ENCODE measurements at regions not wholly inside any gene's neighbourhood (a gene's known extent, or its start where the extent isn't known, plus 50 kb on each side); places are given as distances from the start of the nearest gene placed in this dataset.

DNA sequence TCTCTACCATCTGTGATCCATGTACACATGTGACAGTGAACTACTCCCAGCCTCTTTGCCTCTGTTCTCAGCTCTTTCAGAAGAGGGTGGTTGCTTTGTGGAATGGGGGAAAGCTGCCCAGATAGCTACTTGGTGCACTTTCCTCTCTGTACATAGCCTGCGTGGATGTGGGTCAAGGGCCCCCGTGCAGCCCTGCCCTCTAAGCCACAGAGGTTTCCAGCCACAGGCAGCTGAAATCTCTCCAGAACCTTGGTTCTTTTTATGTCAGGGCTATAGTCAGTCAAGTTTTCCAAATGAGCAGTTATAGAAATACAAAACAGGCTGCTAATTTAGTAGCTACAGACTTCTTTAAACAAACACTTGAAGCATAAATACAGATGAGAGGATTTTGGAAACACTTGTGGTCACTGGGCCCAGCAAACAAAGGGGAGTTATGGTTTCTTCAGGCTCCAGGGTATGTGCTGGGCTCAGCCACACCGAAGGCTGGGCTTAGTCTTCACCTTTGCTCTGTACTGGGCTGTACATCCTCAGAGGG is 199.7 kb upstream of the ASIC2 start:
- TF ChIP-seq SUZ12 (IDR thresholded peaks at IDR 0.05; ENCODE audit: extremely low read depth, insufficient read depth, insufficient read length) (no peak), YY1 (IDR thresholded peaks at IDR 0.05; ENCODE audit: insufficient read depth, insufficient read length) (no peak)
